ENCODE measurements at regions not wholly inside any gene's neighbourhood (a gene's known extent, or its start where the extent isn't known, plus 50 kb on each side); places are given as distances from the start of the nearest gene placed in this dataset.

DNA sequence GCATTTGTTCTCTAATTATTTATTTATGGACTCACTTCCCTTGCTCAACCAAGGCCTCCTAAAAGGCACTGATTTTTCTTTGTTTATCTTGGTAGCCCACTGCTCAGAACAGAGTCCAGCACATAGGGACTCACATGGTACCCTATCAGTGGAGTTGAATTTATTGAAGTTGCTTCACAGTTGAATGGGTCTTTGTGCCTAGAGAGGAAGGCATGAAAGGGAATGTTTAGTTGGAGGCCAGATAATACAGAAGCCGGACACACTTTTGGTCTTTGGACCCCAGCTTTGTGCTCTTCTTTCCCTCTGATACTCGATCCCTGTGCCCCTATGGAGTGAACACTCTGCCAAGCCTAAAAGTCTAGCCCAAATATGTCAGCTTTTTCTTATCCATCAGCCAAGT is 429.0 kb downstream of the PRDM2 start:
- Histone ChIP-seq H3K27ac (no peak overlapping the region), H3K36me3 (no peaks in the 10 kb centered on the region), H3K27me3 (replicated peaks; ENCODE audit: insufficient read depth) (no peaks in the 10 kb centered on the region), H3K9me3 (no peaks in the 10 kb centered on the region), H3K4me3 (no peak overlapping the region), H3K4me1 (ENCODE audit: control insufficient read depth in 1 of 2, low read depth in 2 of 2) (no peaks in the 10 kb centered on the region)
- ATAC-seq (ENCODE audit: insufficient number of reproducible peaks, low FRiP score, low read depth): no peak
- DNase-seq (ENCODE audit: low spot score): no peak
- TF ChIP-seq, protein P1, sequence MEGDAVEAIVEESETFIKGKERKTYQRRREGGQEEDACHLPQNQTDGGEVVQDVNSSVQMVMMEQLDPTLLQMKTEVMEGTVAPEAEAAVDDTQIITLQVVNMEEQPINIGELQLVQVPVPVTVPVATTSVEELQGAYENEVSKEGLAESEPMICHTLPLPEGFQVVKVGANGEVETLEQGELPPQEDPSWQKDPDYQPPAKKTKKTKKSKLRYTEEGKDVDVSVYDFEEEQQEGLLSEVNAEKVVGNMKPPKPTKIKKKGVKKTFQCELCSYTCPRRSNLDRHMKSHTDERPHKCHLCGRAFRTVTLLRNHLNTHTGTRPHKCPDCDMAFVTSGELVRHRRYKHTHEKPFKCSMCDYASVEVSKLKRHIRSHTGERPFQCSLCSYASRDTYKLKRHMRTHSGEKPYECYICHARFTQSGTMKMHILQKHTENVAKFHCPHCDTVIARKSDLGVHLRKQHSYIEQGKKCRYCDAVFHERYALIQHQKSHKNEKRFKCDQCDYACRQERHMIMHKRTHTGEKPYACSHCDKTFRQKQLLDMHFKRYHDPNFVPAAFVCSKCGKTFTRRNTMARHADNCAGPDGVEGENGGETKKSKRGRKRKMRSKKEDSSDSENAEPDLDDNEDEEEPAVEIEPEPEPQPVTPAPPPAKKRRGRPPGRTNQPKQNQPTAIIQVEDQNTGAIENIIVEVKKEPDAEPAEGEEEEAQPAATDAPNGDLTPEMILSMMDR (IDR thresholded peaks at IDR 0.05): no peak

- Histone ChIP-seq H3K36me3 (no peaks in the 10 kb centered on the region), H3K9me3 (no peaks in the 10 kb centered on the region), H3K27me3 (replicated peaks; ENCODE audit: insufficient read depth) (no peaks in the 10 kb centered on the region), H3K4me3 (no peak overlapping the region), H3K4me1 (ENCODE audit: control insufficient read depth in 1 of 2, low read depth in 2 of 2) (no peaks in the 10 kb centered on the region), H3K27ac (no peak overlapping the region)
- ATAC-seq (ENCODE audit: insufficient number of reproducible peaks, low FRiP score, low read depth) (no peak), DNase-seq (ENCODE audit: low spot score) (no peak)
- TF ChIP-seq, protein P1 (IDR thresholded peaks at IDR 0.05): no peak
Observed at GRCh38 chr1:14135070-14135469, 435.1 kb downstream of the PRDM2 start.

- H3K27me3 ChIP-seq (replicated peaks; ENCODE audit: insufficient read depth): no peaks in the 10 kb centered on the region
- H3K36me3 ChIP-seq: no peaks in the 10 kb centered on the region
- no peak for ATAC-seq (ENCODE audit: insufficient number of reproducible peaks, low FRiP score, low read depth)
- H3K9me3 ChIP-seq: no peaks in the 10 kb centered on the region
- no peak for DNase-seq (ENCODE audit: low spot score)
- peaks cover 8 to 9% of the 10 kb centered on the region in 2 donors for H3K4me1 ChIP-seq (ENCODE audit: control insufficient read depth in 1 of 2, low read depth in 2 of 2)
- H3K27ac ChIP-seq: no peak overlapping the region
- no peak overlapping the region for H3K4me3 ChIP-seq
- TF ChIP-seq, protein P1 (IDR thresholded peaks at IDR 0.05): no peak
Observed at GRCh38 chr1:14136152-14136763, 436.3 kb downstream of the PRDM2 start.

- no peak overlapping the region for H3K27ac ChIP-seq
- H3K36me3 ChIP-seq: no peaks in the 10 kb centered on the region
- TF ChIP-seq, protein P1 (IDR thresholded peaks at IDR 0.05): no peak
- no peaks in the 10 kb centered on the region for H3K27me3 ChIP-seq (replicated peaks; ENCODE audit: insufficient read depth)
- H3K4me3 ChIP-seq: no peak overlapping the region
- no peak for ATAC-seq (ENCODE audit: insufficient number of reproducible peaks, low FRiP score, low read depth)
- DNase-seq (ENCODE audit: low spot score): no peak
- no peaks in the 10 kb centered on the region for H3K9me3 ChIP-seq
- peaks cover 14 to 15% of the 10 kb centered on the region in 2 donors for H3K4me1 ChIP-seq (ENCODE audit: control insufficient read depth in 1 of 2, low read depth in 2 of 2)
Observed at GRCh38 chr1:14136881-14137280, 436.9 kb downstream of the PRDM2 start.

DNA sequence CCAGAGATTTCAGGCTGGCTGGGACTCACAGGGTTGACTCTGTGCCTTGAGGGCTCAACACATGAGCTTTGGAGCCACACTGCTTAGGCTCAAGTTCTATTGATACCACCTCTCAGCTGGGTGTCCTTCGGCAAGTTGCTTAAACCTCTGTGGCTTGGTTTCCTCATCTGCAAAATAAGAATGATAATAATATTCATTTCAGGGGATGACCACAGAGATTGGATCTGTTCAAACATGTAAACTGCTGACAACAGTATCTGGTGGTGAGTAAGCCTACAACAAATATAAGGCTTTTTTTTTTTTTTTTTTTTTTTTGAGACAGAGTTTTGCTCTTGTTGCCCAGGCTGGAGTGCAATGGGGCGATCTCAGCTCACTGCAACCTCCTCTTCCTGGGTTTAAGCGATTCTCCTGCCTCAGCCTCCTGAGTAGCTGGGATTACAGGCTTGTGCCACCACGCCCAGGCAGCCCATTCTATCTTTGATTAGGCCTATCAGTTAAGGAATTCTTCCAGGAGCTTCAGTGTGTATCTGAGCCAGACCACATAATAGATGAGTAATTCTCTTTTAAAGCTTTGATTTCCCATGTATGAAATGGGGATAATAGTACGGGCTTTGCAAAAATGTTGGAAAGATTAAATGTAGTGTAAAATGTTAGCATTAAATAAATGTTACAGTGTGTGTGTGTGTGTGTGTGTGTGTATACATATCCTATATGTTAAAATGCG is 437.6 kb downstream of the PRDM2 start:
- H3K9me3 ChIP-seq: no peaks in the 10 kb centered on the region
- H3K27ac ChIP-seq: no peak overlapping the region
- ATAC-seq (ENCODE audit: insufficient number of reproducible peaks, low FRiP score, low read depth): no peak

More for the DNA sequence above, 437.6 kb downstream of the PRDM2 start:
- Histone ChIP-seq H3K4me3 (no peak overlapping the region), H3K36me3 (no peaks in the 10 kb centered on the region), H3K27me3 (replicated peaks; ENCODE audit: insufficient read depth) (no peaks in the 10 kb centered on the region), H3K4me1 (ENCODE audit: control insufficient read depth in 1 of 2, low read depth in 2 of 2) (peaks cover 15 to 22% of the 10 kb centered on the region in 2 donors)
- DNase-seq (ENCODE audit: low spot score): no peak
- TF ChIP-seq, protein P1 (IDR thresholded peaks at IDR 0.05): no peak
